Islet precursor cell (in vitro differentiated cells): ENCODE measurements at regions not wholly inside any gene's neighbourhood (a gene's known extent, or its start where the extent isn't known, plus 50 kb on each side); places are given as distances from the start of the nearest gene placed in this dataset.

Source experiments
- DNase-seq: peaks from one replicate; pipeline ENCODE4 v3.0.0-alpha.2; 2018

- DNase-seq, result no peak
Observed at GRCh38 chr6:48057601-48058000, 53.4 kb downstream of the PTCHD4 start.

GRCh38 chr6:48048451-48049146 is 62.4 kb downstream of the PTCHD4 start:
- DNase-seq, result no peak

GRCh38 chr6:48041894-48042293 is 69.1 kb downstream of the PTCHD4 start:
- no peak for DNase-seq

- DNase-seq, result no peak
Observed at GRCh38 chr6:48037946-48038345, 73.1 kb downstream of the PTCHD4 start.

GRCh38 chr6:48036316-48036715 is 74.7 kb downstream of the PTCHD4 start:
- DNase-seq, result no peak

GRCh38 chr6:48032151-48032550 is 78.8 kb downstream of the PTCHD4 start:
- DNase-seq, result no peak

- DNase-seq, result no peak
Observed at GRCh38 chr6:48031711-48032110, 79.3 kb downstream of the PTCHD4 start.

- DNase-seq, result no peak
Observed at GRCh38 chr6:48027704-48028435, 83.1 kb downstream of the PTCHD4 start.

GRCh38 chr6:48024956-48025355 is 86.0 kb downstream of the PTCHD4 start:
- DNase-seq, result no peak

- DNase-seq, result no peak
Observed at GRCh38 chr6:48021904-48022303, 89.1 kb downstream of the PTCHD4 start.

GRCh38 chr6:48016020-48016755 is 94.8 kb downstream of the PTCHD4 start:
- DNase-seq, result no peak

- no peak for DNase-seq
Observed at GRCh38 chr6:47992809-47993208, 118.2 kb downstream of the PTCHD4 start.

GRCh38 chr6:47983491-47983890 is 127.5 kb downstream of the PTCHD4 start:
- DNase-seq, result no peak

GRCh38 chr6:47977314-47977713 is 133.7 kb downstream of the PTCHD4 start:
- DNase-seq, result peak; percentile 49

- no peak for DNase-seq
Observed at GRCh38 chr6:47974106-47974505, 136.9 kb downstream of the PTCHD4 start.

GRCh38 chr6:47970826-47971225 is 140.2 kb downstream of the PTCHD4 start:
- no peak for DNase-seq

GRCh38 chr6:47967843-47968242 is 143.2 kb downstream of the PTCHD4 start:
- no peak for DNase-seq

- DNase-seq, result no peak
Observed at GRCh38 chr6:47964969-47965368, 146.0 kb downstream of the PTCHD4 start.

GRCh38 chr6:47952640-47953039 is 158.4 kb downstream of the PTCHD4 start:
- no peak for DNase-seq

GRCh38 chr6:47944846-47945245 is 163.0 kb downstream of the OPN5 start:
- DNase-seq, result no peak

- no peak for DNase-seq
Observed at GRCh38 chr6:47938405-47938804, 156.6 kb downstream of the OPN5 start.

- DNase-seq, result no peak
Observed at GRCh38 chr6:47936820-47937219, 155.0 kb downstream of the OPN5 start.

- DNase-seq, result no peak
Observed at GRCh38 chr6:47934023-47934422, 152.2 kb downstream of the OPN5 start.

GRCh38 chr6:47932575-47932974 is 150.7 kb downstream of the OPN5 start:
- DNase-seq, result no peak
